AG04449 (cell line): ENCODE measurements at regions not wholly inside any gene's neighbourhood (a gene's known extent, or its start where the extent isn't known, plus 50 kb on each side); places are given as distances from the start of the nearest gene placed in this dataset.

ENCODE experiments used
- CTCF ChIA-PET: fragments of 350-600 bp; formaldehyde crosslinking; extraction: SDS; loops from one replicate; lab custom pipeline; 2021; ENCODE audit warnings: antibody characterized with exemption; lab: Yijun Ruan, JAX
- POLR2A ChIA-PET: fragments of 400-600, 350-600 bp; formaldehyde crosslinking; extraction: SDS; loops from one replicate; lab custom pipeline; 2020; ENCODE audit warnings: antibody characterized with exemption, inconsistent platforms; lab: Yijun Ruan, JAX
- DNase-seq: peaks from one replicate; pipeline ENCODE4 v3.0.0-alpha.2; 2010; ENCODE audit warnings: low read depth, low spot score
- H3K4me3 ChIP-seq: 2 replicates; pipeline ENCODE4 v1.5.1; 2011; ENCODE audit warnings: low read depth, mild to moderate bottlenecking, control low read depth, low read length
- TF ChIP-seq, protein P1 (sequence below): IDR thresholded peaks from one replicate; pipeline ENCODE4 v1.5.1; 2011; ENCODE audit warnings: mild to moderate bottlenecking, moderate library complexity, low read length, control low read depth, inconsistent platforms; ENCODE audit not compliant: insufficient read depth; ENCODE audit errors: missing control alignments

DNA sequence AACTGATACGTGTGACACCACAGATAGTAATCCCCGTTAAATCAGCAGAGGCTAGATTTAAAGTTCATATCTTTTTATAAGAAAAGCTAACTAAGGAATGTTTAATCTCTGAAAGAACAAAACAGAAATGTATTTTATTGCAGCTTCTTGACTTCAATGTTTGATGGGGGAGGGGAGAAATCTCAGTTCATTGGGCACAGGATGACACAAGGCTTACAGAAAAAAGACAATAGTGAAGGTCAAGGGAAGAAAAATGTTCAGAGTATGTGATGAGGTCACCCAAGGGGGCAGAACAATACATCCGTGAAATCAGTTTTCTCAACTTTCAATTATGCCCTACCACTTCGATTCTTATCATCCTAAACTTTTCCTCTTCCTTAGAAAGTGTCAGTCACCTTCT, 102.9 kb downstream of the ELAPOR2 start:
- no peak for DNase-seq
- ChIA-PET POLR2A (no interaction called here), CTCF (interaction anchor here (1.0 kb wide), 1 partner anchor 18 kb away, joined by 3 read pairs; no protein-coding TSS in a partner anchor)
- H3K4me3 ChIP-seq: no peak overlapping the region
- TF ChIP-seq, protein P1, sequence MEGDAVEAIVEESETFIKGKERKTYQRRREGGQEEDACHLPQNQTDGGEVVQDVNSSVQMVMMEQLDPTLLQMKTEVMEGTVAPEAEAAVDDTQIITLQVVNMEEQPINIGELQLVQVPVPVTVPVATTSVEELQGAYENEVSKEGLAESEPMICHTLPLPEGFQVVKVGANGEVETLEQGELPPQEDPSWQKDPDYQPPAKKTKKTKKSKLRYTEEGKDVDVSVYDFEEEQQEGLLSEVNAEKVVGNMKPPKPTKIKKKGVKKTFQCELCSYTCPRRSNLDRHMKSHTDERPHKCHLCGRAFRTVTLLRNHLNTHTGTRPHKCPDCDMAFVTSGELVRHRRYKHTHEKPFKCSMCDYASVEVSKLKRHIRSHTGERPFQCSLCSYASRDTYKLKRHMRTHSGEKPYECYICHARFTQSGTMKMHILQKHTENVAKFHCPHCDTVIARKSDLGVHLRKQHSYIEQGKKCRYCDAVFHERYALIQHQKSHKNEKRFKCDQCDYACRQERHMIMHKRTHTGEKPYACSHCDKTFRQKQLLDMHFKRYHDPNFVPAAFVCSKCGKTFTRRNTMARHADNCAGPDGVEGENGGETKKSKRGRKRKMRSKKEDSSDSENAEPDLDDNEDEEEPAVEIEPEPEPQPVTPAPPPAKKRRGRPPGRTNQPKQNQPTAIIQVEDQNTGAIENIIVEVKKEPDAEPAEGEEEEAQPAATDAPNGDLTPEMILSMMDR: no peak

DNA sequence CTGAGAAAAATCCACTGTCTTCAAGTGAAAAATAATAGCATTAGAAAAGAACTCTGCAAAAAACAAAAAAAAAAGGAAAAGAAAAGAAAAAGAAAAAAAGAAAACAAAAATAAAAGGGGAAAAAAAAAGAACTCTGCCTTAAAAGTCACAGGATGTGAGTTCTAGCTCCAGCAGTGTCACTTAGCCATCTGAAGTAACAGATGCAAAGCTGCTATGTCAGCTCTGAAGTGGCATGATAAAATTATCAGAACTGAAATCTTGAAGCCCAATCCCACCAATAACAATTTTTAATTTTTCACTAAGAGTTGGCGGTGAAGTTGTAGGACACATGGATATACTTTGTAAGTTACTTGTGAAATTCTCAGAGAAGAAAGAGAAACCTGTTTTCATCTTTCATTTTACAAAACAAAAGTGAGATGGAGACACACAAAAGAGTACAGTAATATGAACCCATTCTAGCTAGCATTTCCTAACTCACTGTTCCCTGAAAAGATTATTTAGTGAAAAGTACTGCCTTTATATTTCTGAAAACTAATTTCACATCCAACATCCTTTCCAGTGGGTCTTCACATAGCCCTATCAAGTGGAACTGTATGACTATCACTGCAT, 103.5 kb downstream of the ELAPOR2 start:
- DNase-seq: no peak
- TF ChIP-seq, protein P1: no peak
- H3K4me3 ChIP-seq: no peak overlapping the region
- ChIA-PET POLR2A (no interaction called here), CTCF (interaction anchor here (1.0 kb wide), 1 partner anchor 17 kb away, joined by 3 read pairs; no protein-coding TSS in a partner anchor)

DNA sequence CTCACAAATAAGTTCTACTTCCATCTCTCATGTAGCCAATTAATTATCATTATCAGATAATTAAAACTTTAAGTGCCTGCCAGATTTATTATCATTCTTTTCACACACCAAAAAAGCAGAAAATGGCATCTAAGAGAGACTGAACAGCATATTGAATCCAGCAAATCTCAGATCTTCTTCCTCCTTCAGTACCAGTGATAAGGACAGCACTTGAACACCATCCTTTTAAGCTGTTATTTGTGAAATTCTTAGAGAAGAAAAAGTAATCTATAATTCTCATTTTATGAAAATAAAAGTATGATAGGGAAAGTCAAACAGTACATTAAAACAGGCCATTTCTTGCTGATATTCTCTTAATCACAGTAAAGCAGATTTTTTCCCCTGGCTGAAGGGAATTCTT, 104.5 kb downstream of the ELAPOR2 start:
- TF ChIP-seq, protein P1: no peak
- CTCF ChIA-PET: no interaction called here
- DNase-seq: no peak
- POLR2A ChIA-PET: no interaction called here
- no peak overlapping the region for H3K4me3 ChIP-seq

DNA sequence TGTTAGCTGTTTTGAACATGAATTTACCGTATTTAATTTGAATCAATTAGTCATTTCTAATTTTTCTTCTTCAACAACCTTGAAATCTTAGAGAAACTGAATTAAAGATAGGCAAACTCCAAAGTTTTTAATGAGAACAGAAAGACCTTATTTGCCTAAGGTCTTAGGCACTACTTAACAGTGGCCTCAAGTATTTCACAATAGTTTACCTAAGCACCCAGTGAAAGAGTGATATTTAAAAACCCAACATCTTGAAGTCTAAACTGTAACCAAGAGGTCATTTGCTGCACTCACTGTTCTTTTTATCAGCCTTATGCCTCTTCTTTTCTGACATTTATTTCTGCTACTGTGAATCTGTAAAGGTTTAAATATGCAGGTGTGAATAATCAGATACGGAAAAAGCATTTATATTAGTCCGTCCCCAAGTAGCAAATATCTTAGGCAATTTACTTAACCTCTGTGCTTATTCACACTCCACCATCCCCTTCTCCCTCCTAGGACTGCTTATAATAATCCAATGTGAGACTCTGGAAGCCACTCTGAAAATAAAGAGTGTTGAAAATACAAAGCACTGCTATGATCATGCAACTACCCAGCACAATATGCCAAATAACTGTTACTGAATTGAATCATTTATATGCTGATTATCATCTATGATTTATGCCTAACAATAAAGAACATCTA, 105.7 kb downstream of the ELAPOR2 start:
- TF ChIP-seq, protein P1: no peak
- ChIA-PET CTCF (no interaction called here), POLR2A (no interaction called here)
- no peak for DNase-seq
- H3K4me3 ChIP-seq: no peak overlapping the region

DNA sequence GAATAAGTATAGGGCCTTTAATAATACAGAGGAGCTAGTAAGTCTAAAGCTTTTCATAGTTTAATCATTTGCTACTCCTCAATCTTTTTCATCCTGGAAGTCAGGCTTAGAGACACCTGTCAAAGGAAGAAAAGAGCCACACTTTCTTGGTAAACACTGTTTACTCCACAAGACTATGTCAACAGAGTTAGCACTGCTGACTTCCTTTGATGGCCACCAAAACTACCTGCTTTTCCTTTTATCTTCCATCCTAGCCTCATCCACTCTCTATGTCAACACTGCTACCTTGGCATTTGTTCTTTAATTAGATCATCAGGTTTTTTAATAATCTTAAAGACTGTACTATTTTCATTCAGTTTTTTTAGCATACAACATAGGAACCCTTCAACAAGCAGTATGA, 106.2 kb downstream of the ELAPOR2 start:
- CTCF ChIA-PET: no interaction called here
- POLR2A ChIA-PET: no interaction called here

DNA sequence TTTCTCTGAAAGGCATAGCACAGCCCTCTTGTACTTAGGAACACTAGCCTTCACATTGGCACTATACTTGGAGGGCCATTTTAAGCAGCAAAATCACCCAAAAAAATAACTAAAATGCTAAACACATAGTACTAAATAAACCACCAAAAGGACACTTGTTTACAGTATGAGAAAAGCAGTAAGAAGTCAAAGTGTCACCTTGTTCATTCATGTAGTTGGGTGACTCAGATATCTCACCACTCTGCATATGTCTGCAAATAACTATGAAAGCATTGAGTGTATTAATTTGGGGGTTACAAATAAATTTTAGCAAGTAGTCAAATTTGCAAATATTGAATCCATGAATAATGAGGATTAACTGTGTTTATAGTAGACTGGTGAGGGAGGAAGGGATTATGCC, 107.6 kb downstream of the ELAPOR2 start:
- no peak for DNase-seq
- ChIA-PET POLR2A (no interaction called here), CTCF (no interaction called here)
- TF ChIP-seq, protein P1: no peak
- H3K4me3 ChIP-seq: no peak overlapping the region

More for the DNA sequence above, 106.2 kb downstream of the ELAPOR2 start:
- no peak for DNase-seq
- TF ChIP-seq, protein P1: no peak
- no peak overlapping the region for H3K4me3 ChIP-seq
